Hematopoietic multipotent progenitor cell treated with erythropoietin and hydrocortisone succinate and interleukin-3 and kit ligand, for 6 days (in vitro differentiated cells): ENCODE measurements at regions not wholly inside any gene's neighbourhood (a gene's known extent, or its start where the extent isn't known, plus 50 kb on each side); places are given as distances from the start of the nearest gene placed in this dataset.
A peak's percentile ranks its signal among the peaks of the same experiment; 100 is the strongest.
"Not testable (repeated sequence)": the region's sequence is repeated elsewhere in the genome, so short reads cannot be mapped to it uniquely, and the experiment has no call there.

ENCODE experiments used
- DNase-seq: peaks from one replicate; pipeline ENCODE4 v3.0.0-alpha.2; 2015

DNA sequence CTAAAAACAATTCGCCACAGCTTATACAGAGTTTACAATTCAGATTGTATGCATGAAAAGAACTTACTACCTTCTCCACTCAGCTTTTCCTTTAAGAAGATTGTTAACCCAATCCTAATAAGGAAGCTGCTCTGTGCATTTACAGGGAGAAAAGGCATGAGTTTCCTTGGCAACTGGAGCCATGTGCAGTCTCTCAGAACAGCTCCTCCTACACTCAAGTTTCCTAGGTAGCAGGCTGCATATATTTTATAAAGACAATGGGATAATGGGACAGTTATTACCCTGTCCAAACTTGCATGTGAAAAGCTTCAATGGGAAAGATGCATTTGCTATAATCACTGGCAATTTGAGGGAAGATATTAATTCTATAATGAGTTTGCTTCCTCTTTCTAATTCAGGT, 125.5 kb upstream of the TRPC4 start:
- DNase-seq = no peak

DNA sequence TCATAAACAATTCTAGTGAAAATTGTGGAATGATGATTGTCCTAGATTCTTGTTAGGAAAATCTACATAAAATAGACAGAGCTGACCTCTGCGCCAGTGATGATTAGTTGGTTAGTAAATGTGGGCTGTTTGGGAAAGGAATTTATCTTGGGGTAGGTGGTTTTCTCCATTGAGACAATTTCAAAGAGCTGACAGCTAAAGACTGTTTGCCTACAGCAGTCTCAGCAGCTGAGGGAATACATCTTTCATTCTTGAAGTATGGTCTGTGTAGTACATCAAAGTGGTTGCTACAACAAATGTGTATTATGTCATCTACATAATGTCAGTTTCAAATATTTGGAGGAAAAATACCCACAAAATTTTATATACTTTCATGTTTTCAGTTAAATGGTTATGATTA, 117.2 kb upstream of the TRPC4 start:
- no peak for DNase-seq

DNA sequence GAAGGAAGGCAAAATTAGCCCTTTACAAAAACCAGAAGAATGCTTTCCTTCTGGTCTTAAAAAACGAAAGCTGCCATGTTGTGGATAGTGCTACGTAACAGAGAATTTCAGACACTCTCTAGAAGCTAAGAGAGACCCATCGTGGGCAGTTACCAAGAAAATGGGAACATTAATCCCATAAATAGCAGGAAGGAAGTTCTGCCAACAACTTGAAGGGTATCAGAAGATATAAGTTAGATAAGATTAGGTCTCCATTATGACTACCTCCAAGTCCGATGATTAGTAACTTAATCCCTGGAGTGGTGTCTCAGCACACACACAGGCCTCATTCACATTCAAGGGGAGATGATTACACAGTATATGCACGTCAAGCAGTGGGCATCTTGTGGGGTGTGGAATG, 115.7 kb upstream of the TRPC4 start:
- no peak for DNase-seq

DNA sequence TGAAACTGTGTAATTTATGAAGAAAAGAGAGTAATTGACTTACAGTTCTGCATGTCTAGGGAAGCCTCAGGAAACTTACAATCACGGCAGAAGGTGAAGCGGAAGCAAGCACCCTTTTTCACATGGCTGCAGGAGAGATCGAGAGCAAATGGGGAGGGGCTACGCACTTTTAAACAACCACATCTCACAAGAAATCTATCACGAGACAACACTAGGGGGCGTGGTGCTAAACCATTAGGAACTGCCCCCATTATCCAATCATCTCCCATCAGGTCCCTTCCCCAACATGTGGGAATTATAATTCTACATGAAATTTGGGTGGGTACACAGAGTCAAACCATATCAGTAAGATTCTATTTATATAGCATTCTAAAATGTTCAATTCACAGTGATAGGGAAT, 114.8 kb upstream of the TRPC4 start:
- peak; percentile 16 for DNase-seq

DNA sequence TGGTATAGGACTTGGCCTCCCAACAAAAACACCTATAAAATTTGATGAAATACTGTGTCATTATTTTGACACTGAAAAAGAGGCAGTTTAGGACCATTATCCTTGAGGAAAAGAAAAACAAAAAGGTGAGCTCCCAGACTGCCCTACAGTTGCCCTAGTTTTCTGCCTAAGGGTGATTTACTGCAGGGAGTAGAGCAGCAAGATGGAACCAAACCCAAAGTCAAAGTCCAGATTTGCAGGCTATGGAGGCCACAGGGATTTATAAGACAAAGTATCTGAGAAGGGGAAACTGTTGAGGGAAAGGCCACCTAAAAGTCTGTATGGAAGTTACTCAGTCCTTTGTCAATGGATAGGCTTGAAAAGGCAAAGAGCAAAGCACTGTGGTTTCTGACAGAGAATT, 112.4 kb upstream of the TRPC4 start:
- no peak for DNase-seq

DNA sequence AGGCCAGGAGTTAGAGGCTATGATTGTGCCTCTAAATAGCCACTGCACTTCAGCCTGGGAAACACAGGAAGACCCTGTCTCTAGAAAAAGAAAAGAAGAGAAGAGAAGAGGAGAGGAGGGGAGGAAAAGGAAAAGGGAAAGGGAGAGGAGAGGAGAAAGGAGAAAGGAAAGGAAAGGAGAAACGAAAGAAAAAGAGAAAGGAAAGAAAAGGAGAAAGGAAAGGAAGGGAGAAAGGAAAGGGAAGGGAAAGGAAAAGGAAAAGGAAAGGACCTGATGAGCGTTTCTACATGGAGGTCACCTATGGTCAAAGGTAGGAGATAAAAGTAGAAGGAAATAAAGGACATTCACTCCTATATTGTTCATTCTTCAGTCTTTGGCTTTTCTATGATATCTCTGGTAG, 109.1 kb upstream of the TRPC4 start:
- no peak for DNase-seq

DNA sequence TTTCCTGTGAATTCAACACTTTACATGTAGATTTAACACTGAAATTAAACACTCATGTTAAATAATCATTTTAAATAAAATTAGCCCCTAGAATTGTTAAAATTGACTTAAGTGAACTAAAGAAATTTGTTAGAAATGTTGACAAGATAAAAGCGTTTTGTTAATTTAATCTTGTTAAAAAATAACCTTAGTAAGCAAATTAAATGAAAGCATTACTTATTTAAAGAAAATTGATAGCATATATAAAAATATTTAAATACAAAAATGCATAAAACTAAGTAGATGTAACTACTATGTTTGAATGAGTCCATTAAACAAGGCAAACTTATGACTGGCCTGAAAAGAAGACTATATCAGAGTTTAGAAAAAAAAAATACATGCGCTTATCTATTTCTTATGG, 99.0 kb upstream of the TRPC4 start:
- DNase-seq = no peak

DNA sequence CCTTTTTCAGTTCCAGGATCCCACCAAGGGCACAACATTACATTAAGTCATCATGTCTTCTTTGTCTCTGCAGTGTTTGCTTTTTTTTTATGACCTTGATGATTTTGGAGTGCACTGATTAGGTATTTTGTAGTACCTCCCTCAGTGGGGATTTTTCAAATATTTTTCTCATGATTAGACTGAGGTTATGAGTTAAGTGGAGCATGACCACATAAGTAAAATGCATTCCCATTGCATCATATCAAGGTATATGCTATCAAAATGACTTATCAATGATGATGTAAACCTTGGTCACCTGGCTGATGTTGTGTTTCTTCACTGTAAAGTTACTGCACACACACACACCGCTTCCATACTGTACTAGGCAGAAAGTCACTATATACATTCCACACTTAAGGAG, 96.7 kb upstream of the TRPC4 start:
- no peak for DNase-seq

DNA sequence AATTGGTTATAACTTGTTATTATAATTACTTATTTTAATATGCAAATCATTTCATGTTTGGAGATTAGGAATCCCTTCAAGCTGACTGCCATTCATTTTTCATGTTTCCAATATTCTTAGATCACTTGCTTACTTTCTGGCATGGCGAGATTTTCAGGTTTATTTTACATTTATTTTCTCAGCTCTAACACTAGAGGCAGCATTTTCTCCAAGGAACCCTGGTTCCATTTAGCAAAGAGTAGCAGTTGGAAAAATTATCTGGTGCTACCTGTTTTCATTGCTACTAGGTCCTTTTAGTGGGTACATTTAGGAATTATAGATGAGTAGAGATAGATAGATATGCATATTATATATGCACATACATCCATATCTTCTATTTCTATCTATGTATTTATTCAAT, 90.9 kb upstream of the TRPC4 start:
- DNase-seq = peak; percentile 26

DNA sequence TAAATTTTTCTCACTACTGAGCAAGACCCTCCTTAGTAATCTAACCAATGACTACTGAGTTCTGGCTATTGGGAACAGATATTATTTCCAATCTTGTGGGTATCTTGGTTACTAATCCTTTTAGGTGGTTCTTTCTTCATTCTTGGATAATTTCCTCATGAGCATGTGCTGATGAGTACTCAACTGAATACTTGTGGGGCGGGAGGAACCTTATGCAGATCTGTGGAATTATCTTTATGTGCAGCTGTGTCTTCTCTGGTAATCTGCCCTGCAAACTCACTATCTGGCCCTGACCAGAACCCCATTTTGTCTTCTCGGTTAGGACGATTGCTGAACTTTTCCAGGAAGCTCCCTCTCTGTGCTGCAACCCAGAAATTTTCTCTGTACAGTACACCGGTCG, 89.7 kb upstream of the TRPC4 start:
- DNase-seq = peak; percentile 84

DNA sequence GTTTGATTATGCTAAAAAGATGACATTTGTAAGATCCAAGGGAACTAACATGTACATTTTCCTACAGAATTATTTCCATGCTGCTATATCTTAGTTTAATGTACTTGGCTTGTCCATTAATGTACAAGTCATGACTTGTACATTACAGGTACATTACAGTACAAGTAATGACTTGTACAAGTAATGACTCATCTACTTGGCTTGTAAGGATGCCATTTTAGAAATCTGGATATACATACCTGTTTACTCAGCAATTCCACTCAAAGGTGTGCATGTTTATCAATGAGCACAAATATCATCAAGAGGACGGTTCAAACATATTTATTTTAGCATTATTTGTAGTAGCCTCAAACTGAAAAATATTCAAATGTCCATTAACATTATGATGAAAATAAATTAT, 87.0 kb upstream of the TRPC4 start:
- no peak for DNase-seq

DNA sequence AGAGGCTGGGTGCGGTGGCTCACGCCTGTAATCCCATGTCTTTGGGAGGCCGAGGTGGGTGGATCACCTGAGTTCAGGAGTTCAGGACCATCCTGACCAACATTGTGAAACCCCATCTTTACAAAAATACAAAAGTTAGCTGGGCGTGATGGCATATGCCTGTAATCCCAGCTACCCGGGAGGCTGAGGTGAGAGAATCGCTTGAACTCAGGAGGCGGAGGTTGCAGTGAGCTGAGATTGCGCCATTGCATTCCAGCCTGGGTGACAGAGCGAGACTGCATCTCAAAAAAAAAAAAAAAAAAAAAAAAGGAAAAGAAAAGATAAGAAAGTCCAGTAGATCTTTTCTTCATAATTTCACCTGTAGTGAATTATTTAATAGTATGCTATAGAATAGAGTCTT, 85.0 kb upstream of the TRPC4 start:
- not testable (repeated sequence) for DNase-seq

DNA sequence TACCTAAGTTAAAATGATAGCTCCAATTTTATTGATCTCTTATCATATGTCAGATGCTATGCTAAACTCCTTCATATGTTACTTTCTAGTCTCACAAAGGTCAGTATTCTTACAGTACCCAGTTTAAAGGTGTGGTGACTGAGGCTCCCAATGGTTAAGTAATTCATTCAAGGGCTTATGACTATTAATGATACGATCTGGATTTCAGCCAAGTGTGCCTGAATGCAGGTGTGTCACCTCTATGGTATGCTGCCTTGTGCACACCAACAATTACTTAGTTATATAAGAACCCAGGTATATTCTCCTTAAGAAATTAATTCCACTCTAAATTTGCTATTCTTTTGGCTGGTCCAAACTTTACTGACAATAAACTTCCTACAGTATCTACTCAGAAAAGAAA, 84.6 kb upstream of the TRPC4 start:
- no peak for DNase-seq

DNA sequence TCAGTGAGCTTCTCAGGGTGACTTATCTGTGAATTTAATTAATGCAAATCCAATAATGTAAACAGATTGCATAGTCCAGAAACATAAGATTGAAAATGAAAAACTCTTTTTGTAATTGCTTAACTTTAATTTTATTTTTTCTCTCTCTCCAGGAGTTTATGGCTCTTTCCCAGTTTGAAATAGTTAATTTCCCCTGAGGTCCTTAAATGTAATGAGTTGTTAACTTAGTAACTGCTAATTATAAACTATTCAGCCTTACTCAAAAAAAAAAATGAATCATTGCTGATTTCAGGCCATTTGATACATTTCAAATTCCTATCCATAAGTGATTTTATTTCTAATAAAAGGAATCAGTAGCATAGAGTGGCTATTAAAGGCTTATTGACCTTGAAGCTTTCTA, 84.1 kb upstream of the TRPC4 start:
- no peak for DNase-seq

DNA sequence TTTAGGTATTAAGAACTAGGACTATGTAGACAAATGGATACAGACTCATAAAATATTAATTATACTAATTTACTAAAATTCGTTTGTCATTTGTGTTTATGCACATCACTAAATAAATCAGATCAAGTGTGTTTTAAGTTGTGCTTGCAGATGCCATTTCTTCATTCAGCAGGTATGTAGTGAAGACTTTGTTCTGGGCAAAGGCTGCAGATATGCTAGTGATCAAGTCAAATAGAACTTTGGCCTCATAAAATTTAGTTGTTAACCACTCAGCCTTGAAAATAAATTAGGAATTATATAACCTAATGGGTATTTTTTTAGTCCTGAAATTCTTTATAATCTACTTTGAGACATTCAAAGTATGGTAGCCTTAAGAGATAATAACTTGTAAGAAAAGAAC, 80.4 kb upstream of the TRPC4 start:
- no peak for DNase-seq

DNA sequence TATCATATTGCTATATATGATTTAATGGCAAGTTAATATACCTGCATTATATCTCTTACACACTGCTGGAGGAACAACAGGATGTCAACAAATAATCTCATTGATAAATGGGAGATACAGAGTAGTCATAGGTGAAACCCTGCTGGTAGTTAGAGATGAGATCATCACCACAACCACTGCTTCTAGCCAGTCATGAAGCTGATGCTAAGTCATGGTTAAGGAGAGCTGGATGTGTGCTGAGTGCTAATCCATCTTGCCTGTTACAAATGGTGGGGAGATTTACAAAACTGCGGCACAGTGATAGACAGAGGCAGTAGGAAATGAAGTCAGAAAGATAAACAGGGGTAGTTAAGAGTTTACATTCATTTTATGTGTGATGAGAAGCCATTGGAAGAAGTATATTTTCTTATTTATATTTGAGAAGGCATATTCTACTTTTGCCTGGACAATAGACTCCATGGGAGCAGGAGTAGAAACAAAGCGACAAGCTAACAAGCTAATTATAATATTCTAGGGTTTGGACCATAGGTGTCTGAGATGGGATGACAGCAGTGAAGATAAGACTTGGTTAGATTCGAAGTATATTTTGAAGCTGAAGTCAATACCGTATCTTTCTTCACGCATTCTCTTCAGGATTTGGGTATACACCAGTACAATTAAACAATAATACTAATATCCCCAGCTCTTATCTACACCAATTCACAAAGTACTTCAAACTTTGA, 78.0 kb upstream of the TRPC4 start:
- DNase-seq = no peak

DNA sequence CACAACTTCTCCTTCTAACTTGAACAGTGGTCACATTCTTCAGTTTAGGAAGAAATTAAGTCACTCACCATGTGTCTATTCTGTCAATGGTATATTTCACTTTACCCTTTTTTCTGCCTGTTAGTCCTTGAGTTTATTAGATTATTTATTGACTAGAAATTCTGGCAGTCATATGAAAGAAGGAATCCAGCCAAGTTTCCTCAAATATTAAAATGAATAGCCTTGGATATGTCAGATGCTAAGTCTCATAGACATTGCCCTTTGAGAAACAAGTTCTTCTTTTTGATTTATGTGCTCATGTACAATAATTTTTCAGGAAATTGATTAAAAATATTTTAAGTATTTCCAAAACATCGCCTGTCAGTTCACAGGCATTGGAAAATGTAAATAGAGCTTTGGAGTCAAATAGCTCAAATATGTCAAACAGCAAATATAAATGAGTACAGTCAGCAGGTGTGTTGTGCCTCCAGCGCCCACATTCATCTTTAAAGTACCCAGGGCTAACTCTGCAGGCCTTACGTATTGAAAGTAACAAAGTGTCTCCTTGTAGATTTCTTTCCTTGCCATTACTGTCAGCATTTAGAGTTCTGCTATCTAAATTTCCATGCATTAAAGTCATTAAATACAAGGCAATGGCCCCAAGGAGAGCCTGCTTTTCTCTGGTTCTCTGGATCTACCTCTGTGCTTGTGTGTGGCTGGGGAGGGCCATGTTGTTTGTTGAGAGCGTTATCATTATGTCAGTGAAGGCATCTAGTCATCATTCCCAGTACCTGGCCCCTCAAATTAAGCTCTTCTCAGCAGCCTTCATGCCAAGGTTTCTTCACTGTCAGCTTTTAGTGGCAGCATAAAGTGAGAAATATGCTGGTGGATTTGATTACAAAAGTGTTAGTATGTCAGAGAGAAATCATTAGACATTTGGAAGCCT, 76.3 kb upstream of the TRPC4 start:
- DNase-seq = no peak

DNA sequence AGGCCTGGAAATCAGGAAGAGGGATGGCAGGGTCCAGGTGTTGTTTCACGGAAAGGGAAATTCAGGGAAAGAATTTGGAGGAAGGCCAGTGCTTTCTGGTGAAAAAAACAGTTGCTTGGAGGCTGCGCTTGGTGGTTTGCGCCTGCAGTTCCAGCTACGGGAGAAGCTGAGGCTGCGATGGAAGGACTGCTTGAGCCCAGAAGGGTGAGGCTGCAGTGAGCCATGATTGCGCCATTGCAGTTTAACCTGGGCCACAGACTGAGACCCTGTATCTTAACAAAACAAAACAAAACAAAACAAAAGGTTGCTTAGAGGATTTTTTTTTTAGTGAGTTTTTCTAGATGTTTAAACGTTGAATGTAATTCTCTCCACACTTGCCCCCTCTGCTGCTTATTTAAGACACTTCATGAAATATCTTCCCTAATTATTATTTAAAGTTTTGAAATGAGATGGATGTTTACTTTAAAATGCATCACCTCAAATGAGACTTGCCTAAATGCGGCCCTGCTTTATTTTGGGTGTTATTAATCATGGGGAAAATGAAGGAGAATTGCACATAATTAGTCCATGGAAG, 75.4 kb upstream of the TRPC4 start:
- no peak for DNase-seq

DNA sequence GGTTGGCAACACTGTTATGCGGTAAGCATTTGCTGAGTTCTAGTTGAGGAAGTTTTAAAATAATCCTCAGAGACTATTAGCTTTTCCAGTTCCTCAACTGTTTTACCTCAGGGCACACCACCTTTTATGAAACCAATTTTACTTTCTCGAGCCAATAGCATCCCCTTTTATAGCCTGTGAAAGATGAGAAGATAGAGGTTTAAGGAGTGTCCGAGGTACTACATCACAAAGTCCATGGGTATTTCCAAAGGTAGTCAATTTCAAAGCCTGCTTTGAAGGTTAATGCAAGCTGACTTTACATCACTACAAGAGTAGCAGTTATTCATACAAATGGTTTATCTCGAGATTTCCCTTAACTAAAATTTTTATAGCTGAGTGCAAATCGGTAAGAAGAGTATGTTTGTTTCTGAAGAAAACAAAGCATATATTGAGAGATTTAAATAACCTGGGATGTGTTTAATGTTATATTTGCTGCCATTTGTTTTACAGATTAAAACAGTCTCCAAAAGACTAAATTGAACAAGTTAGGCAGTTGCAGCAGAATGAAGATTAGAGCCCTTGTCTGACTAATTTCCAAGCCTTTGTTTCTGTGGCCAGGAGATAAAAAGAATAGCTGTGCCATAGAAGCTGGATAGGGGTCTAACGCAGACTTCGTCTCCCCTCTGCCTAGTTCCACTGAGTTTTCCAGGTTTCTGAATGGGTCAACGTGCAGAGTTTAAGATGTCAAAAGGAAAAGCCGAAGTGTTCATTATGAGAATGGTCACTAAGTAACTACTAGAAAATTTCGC, 74.7 kb upstream of the TRPC4 start:
- DNase-seq = no peak

DNA sequence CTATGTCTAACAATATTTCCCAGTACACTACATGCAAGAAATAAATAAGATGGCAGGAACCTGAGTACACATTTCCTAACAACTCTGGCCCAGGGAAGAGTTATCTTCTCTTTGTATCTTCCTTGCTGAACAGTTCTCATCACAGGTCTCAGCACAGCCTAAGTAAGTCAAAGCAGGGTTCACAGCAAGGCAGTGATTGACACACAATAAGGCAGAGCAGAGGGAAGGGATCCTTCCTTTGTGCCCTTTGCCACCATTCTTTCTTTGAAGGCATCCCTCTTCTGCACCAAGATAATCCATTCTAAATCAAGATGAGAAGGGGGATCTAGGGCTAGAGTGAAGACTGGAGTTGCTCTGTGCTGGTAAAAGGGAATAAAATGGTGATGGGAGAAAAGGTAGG, 73.4 kb upstream of the TRPC4 start:
- DNase-seq = no peak

DNA sequence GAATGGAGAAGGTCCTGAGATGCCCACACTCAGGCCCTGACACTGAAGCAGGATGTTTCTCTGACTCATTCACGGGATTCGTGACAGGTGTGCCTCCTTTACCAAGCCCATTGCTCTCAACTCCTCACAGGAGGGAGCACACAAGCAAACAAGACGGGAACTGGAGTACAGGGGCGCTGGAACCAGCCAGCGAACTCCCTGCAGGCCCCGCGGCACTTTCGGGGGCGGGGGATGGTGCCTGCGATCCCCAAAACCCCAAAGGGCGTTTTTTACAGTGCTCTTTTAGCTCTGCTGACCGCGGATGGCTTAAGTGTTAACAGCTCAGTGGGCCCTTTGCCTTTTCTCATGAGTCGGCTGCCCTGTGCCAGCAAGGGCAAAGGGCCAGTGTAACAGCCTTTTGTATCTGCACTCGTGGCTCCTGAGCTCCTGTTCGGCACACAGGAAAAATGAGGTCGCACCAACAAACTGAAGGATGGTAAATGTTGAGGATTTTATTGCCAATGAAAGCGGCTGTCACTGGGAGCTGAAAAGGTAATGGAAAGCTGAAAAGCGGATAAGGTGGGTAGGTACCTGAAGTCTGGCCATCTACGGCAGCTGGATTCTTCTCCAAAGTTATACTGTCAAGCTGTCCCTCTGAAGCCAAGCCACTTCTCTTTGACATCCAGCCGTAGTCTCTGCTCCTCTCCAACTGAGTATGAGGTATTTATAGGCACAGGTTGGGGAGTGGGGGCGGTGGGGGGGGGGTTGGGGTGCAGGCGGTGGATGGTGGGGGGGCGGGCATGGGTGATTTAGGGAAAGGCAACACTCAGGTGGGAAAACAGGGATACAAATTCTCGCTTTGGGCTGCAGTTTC, 65.0 kb upstream of the TRPC4 start:
- DNase-seq = no peak

DNA sequence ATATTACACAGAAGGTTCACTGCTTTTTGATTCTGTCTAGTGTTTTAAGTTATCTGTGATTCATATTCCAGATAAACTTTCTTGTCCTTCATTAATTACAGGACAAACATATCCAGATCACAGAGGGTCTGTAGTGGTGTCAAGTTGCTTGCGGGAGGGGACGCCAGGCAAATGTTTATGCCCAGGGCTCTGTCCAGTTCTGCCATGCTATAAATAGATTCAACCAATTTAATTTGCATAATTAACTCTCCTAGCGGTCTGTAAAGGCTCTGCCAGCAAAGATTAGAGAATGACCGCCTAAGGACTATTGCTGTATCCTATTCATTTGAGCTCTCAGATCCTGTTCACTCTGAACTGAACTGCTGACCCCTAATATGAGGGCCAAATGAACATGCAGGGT, 59.7 kb upstream of the TRPC4 start:
- DNase-seq = no peak
